ENCODE measurements at regions not wholly inside any gene's neighbourhood (a gene's known extent, or its start where the extent isn't known, plus 50 kb on each side); places are given as distances from the start of the nearest gene placed in this dataset.

GRCh38 chr9:82320566-82320965, 332.0 kb downstream of the SPATA31D1 start:
- peak; percentile 8 for DNase-seq (ENCODE audit: low spot score)

- DNase-seq (ENCODE audit: low spot score), result no peak
Observed at GRCh38 chr9:82325907-82326306, 337.3 kb downstream of the SPATA31D1 start.

GRCh38 chr9:82327641-82328040, 339.1 kb downstream of the SPATA31D1 start:
- no peak for DNase-seq (ENCODE audit: low spot score)

- DNase-seq (ENCODE audit: low spot score), result no peak
Observed at GRCh38 chr9:82331079-82331478, 342.5 kb downstream of the SPATA31D1 start.

- peak; percentile 68 for DNase-seq (ENCODE audit: low spot score)
Observed at GRCh38 chr9:82332018-82332773, 343.6 kb downstream of the SPATA31D1 start.

GRCh38 chr9:82332774-82333152, 344.2 kb downstream of the SPATA31D1 start:
- DNase-seq (ENCODE audit: low spot score), result no peak

- no peak for DNase-seq (ENCODE audit: low spot score)
Observed at GRCh38 chr9:82333671-82334070, 345.1 kb downstream of the SPATA31D1 start.

GRCh38 chr9:82334286-82334685, 345.7 kb downstream of the SPATA31D1 start:
- DNase-seq (ENCODE audit: low spot score), result peak; percentile 37

GRCh38 chr9:82337351-82337750, 348.8 kb downstream of the SPATA31D1 start:
- no peak for DNase-seq (ENCODE audit: low spot score)

- DNase-seq (ENCODE audit: low spot score), result no peak
Observed at GRCh38 chr9:82342046-82342445, 353.5 kb downstream of the SPATA31D1 start.

- DNase-seq (ENCODE audit: low spot score), result no peak
Observed at GRCh38 chr9:82346040-82346439, 357.5 kb downstream of the SPATA31D1 start.

- DNase-seq (ENCODE audit: low spot score), result no peak
Observed at GRCh38 chr9:82353631-82354278, 365.2 kb downstream of the SPATA31D1 start.

GRCh38 chr9:82354279-82354659, 365.7 kb downstream of the SPATA31D1 start:
- peak; percentile 50 for DNase-seq (ENCODE audit: low spot score)

- DNase-seq (ENCODE audit: low spot score), result no peak
Observed at GRCh38 chr9:82356131-82356530, 367.6 kb downstream of the SPATA31D1 start.

- no peak for DNase-seq (ENCODE audit: low spot score)
Observed at GRCh38 chr9:82356871-82357270, 368.3 kb downstream of the SPATA31D1 start.

- DNase-seq (ENCODE audit: low spot score), result no peak
Observed at GRCh38 chr9:82363198-82363597, 374.6 kb downstream of the SPATA31D1 start.

- DNase-seq (ENCODE audit: low spot score), result no peak
Observed at GRCh38 chr9:82363682-82364081, 375.1 kb downstream of the SPATA31D1 start.

GRCh38 chr9:82367016-82367415, 378.4 kb downstream of the SPATA31D1 start:
- no peak for DNase-seq (ENCODE audit: low spot score)

- DNase-seq (ENCODE audit: low spot score), result no peak
Observed at GRCh38 chr9:82367929-82368328, 379.4 kb downstream of the SPATA31D1 start.

- DNase-seq (ENCODE audit: low spot score), result no peak
Observed at GRCh38 chr9:82369251-82369945, 380.8 kb downstream of the SPATA31D1 start.

GRCh38 chr9:82375041-82375440, 386.5 kb downstream of the SPATA31D1 start:
- DNase-seq (ENCODE audit: low spot score), result no peak

GRCh38 chr9:82376677-82377232, 388.2 kb downstream of the SPATA31D1 start:
- DNase-seq (ENCODE audit: low spot score), result no peak
